NCI-H1048 (cell line): ENCODE measurements at regions not wholly inside any gene's neighbourhood (a gene's known extent, or its start where the extent isn't known, plus 50 kb on each side); places are given as distances from the start of the nearest gene placed in this dataset.
"Not testable (repeated sequence)": the region's sequence is repeated elsewhere in the genome, so short reads cannot be mapped to it uniquely, and the experiment has no call there.

Source experiments
- DNase-seq: peaks from one replicate; lab custom pipeline; 2025; lab: John Stamatoyannopoulos, UW

GRCh38 chr6:68144667-68145066 lies 490.4 kb upstream of the ADGRB3 start:
- no peak for DNase-seq

- DNase-seq = no peak
Observed at GRCh38 chr6:68141190-68141589, 493.9 kb upstream of the ADGRB3 start.

- DNase-seq = no peak
Observed at GRCh38 chr6:68139130-68139529, 496.0 kb upstream of the ADGRB3 start.

GRCh38 chr6:68134796-68135195 lies 500.3 kb upstream of the ADGRB3 start:
- DNase-seq = no peak

GRCh38 chr6:68128211-68128610 lies 506.9 kb upstream of the ADGRB3 start:
- DNase-seq = no peak

GRCh38 chr6:68127074-68127473 lies 508.0 kb upstream of the ADGRB3 start:
- DNase-seq = no peak

- DNase-seq = no peak
Observed at GRCh38 chr6:68126089-68126749, 508.9 kb upstream of the ADGRB3 start.

- not testable (repeated sequence) for DNase-seq
Observed at GRCh38 chr6:68122975-68123374, 512.1 kb upstream of the ADGRB3 start.

GRCh38 chr6:68122032-68122431 lies 513.0 kb upstream of the ADGRB3 start:
- DNase-seq = no peak

- not testable (repeated sequence) for DNase-seq
Observed at GRCh38 chr6:68120954-68121353, 514.1 kb upstream of the ADGRB3 start.

- no peak for DNase-seq
Observed at GRCh38 chr6:68114463-68115047, 520.5 kb upstream of the ADGRB3 start.

GRCh38 chr6:68108233-68108835 lies 526.7 kb upstream of the ADGRB3 start:
- DNase-seq = no peak

- no peak for DNase-seq
Observed at GRCh38 chr6:68094070-68094469, 541.0 kb upstream of the ADGRB3 start.

GRCh38 chr6:68087399-68088133 lies 547.5 kb upstream of the ADGRB3 start:
- DNase-seq = no peak

- no peak for DNase-seq
Observed at GRCh38 chr6:68086199-68086598, 548.9 kb upstream of the ADGRB3 start.

GRCh38 chr6:68085599-68085998 lies 549.5 kb upstream of the ADGRB3 start:
- not testable (repeated sequence) for DNase-seq

GRCh38 chr6:68082086-68082485 lies 553.0 kb upstream of the ADGRB3 start:
- no peak for DNase-seq

- DNase-seq = no peak
Observed at GRCh38 chr6:68080074-68080473, 555.0 kb upstream of the ADGRB3 start.

- no peak for DNase-seq
Observed at GRCh38 chr6:68077661-68078060, 557.4 kb upstream of the ADGRB3 start.

- DNase-seq = no peak
Observed at GRCh38 chr6:68071740-68072139, 563.3 kb upstream of the ADGRB3 start.

- no peak for DNase-seq
Observed at GRCh38 chr6:68069921-68070710, 565.0 kb upstream of the ADGRB3 start.

GRCh38 chr6:68059899-68060298 lies 575.2 kb upstream of the ADGRB3 start:
- DNase-seq = no peak
